PC-3 (cell line): ENCODE measurements at regions not wholly inside any gene's neighbourhood (a gene's known extent, or its start where the extent isn't known, plus 50 kb on each side); places are given as distances from the start of the nearest gene placed in this dataset.

ENCODE experiments used
- EZH2 ChIP-seq: fragments of 300-600 bp; sonication (generic); IDR thresholded peaks from one replicate; pipeline ENCODE4 v1.6.1; 2017; ENCODE audit warnings: antibody characterized with exemption, mild to moderate bottlenecking, low read length; ENCODE audit not compliant: unreplicated experiment
- TF ChIP-seq, protein P1 (sequence below): fragments of 300-600 bp; sonication (generic); conservative IDR thresholded peaks from 2 replicates; pipeline ENCODE4 v1.5.1; 2017; ENCODE audit warnings: antibody characterized with exemption, low read depth, mild to moderate bottlenecking, low read length

- TF ChIP-seq, protein P1, sequence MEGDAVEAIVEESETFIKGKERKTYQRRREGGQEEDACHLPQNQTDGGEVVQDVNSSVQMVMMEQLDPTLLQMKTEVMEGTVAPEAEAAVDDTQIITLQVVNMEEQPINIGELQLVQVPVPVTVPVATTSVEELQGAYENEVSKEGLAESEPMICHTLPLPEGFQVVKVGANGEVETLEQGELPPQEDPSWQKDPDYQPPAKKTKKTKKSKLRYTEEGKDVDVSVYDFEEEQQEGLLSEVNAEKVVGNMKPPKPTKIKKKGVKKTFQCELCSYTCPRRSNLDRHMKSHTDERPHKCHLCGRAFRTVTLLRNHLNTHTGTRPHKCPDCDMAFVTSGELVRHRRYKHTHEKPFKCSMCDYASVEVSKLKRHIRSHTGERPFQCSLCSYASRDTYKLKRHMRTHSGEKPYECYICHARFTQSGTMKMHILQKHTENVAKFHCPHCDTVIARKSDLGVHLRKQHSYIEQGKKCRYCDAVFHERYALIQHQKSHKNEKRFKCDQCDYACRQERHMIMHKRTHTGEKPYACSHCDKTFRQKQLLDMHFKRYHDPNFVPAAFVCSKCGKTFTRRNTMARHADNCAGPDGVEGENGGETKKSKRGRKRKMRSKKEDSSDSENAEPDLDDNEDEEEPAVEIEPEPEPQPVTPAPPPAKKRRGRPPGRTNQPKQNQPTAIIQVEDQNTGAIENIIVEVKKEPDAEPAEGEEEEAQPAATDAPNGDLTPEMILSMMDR = no peak
- no peak for TF ChIP-seq EZH2
These were observed 74.8 kb upstream of the SLC66A3 start for GRCh38 chr2:11080253-11081115.
